NCI-H1417 treated with DMSO at 0.1 percent for 48 hours (cell line): ENCODE measurements at regions not wholly inside any gene's neighbourhood (a gene's known extent, or its start where the extent isn't known, plus 50 kb on each side); places are given as distances from the start of the nearest gene placed in this dataset.
"Not testable (repeated sequence)": the region's sequence is repeated elsewhere in the genome, so short reads cannot be mapped to it uniquely, and the experiment has no call there.

Source experiments
- DNase-seq: peaks from one replicate; lab custom pipeline; 2025; lab: John Stamatoyannopoulos, UW

GRCh38 chr2:22110244-22110651 lies 986.5 kb downstream of the TDRD15 start:
- DNase-seq = no peak

DNA sequence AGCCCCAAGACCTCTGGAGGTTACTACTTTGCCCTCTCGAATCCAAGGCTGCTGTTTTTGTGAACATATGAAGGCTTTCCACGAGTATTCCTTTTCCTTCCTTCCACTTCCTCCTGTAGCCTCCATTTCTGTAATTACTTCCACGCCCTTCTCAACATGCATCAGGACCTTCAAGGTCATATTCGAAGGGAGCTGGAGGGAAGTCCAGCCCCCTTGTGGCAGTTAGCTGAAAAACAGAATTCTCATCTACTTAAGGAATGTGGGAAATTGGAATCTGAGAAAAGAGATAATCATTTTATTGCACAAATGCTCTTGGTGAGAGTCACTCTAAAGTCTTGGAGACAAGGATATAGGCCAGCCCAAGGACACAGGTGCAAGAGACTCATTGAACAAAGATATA lies 1000.2 kb downstream of the TDRD15 start:
- DNase-seq = no peak

GRCh38 chr2:22126106-22126505 lies 1002.3 kb downstream of the TDRD15 start:
- DNase-seq = no peak

- DNase-seq = no peak
These were observed 1003.2 kb downstream of the TDRD15 start for GRCh38 chr2:22126978-22127377.

- no peak for DNase-seq
These were observed 1010.7 kb downstream of the TDRD15 start for GRCh38 chr2:22134421-22134820.

GRCh38 chr2:22136446-22136845 lies 1012.7 kb downstream of the TDRD15 start:
- DNase-seq = no peak

DNA sequence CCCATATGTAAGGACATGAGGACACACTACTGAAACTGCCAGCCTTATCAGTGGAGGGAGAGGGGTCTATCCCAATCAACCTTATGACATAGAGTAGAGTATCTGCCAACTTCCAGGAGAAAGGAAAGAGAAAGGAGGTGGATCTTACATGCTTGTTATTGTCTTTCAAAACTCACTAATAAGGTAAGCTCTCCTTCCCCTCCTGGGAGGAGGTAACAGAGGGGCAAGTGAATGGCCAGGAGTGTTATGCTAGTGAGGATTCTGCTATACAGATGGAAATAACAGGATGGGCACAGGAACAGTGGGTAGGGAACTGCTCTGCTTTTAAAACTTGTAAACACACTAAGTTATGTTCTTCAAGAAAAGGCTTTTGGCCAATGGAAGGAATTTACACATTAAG lies 1020.1 kb downstream of the TDRD15 start:
- DNase-seq = no peak

GRCh38 chr2:22153931-22154613 lies 1030.3 kb downstream of the TDRD15 start:
- DNase-seq = no peak

GRCh38 chr2:22156661-22157060 lies 1032.9 kb downstream of the TDRD15 start:
- not testable (repeated sequence) for DNase-seq

GRCh38 chr2:22167256-22167655 lies 1043.5 kb downstream of the TDRD15 start:
- DNase-seq = no peak

- DNase-seq = no peak
These were observed 1051.2 kb downstream of the TDRD15 start for GRCh38 chr2:22175003-22175402.

GRCh38 chr2:22185251-22185650 lies 1061.5 kb downstream of the TDRD15 start:
- DNase-seq = no peak

GRCh38 chr2:22186261-22186828 lies 1062.6 kb downstream of the TDRD15 start:
- not testable (repeated sequence) for DNase-seq

DNA sequence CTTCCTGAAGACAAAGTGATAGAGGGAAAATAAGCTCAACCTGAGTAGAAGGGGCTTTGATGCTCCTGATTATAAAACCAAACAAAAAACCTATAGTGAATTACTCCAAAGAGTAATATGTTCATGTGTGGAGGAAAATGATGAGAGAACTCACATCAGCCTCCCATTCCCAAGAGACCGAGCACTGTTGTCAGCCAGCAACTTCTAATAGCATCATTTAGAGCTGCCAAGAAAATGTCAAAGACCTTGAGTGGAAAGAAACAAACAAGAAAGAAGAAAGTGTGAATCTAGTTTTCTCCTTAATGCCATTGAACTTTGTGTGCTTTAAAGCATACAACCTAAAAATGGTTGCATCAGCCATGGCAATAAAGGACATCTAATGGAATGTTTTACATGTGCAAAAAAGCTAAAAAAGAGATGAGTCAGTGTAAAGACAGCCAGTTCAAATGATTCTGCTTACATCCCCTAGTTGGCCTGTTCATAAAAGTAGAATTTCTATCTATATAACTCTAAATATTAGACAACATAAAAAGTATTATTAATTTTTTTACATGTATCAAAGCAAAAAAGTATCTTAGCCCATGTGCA lies 1066.2 kb downstream of the TDRD15 start:
- no peak for DNase-seq

GRCh38 chr2:22194218-22194617 lies 1070.5 kb downstream of the TDRD15 start:
- no peak for DNase-seq

GRCh38 chr2:22196806-22197205 lies 1073.0 kb downstream of the TDRD15 start:
- no peak for DNase-seq

GRCh38 chr2:22198381-22199283 lies 1074.9 kb downstream of the TDRD15 start:
- DNase-seq = no peak

- DNase-seq = no peak
These were observed 1076.2 kb downstream of the TDRD15 start for GRCh38 chr2:22199994-22200393.

- no peak for DNase-seq
These were observed 1085.8 kb downstream of the TDRD15 start for GRCh38 chr2:22209545-22209944.

DNA sequence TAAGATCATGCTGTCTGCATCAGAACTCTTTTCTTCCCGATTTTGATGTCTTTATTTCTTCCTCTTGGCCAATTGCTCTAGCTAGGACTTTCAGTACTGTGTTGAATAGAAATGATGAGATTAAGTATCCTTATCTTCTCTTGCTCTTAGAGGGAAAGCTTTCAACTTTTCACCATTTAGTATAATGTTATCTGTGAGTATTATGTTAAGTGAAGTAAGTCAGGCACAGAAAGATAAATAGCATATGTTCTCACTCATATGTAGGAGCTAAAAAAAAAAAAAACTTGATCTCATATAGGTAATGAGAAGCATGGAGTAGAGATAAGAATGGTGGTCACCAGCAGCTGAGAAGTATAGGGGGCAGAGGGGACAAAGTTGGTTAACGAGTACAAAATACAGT lies 1089.5 kb downstream of the TDRD15 start:
- DNase-seq = no peak

DNA sequence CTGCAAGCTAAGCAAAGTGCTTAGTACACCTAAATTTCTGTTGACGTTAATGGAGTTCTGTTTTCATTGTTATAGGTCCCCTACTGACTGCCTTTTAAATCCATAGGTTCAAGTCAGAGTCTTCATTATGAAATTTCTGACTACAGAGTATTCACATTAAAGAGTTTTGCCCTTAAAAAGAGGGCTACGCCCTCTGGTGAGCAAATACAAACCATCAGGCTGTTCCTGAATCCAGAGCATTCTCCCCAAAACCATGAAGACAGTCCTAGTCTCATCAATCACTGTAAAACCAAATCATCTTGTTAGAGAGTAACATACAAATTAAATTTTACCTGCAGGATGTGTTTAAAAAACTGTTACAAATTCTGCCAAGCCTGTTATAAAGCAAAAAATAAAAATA lies 1091.7 kb downstream of the TDRD15 start:
- no peak for DNase-seq

DNA sequence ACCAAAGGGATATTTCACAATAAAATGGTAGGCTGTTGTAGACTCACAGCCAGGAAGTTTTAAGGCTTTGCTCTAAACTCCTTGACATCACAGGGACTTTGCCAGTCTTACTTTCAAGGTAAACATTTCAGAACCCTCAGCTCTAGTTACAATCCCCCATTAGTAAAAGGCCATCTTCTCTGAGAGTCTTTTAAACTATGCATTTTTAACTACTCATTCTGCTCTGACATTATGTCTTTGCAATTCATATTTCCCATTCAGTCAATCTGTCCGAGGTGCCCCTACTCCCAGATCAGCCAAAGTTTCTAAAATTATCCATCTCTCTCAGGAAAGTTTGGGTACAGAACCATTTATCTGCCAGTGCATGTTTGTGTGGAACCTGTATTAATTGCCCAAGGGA lies 1094.1 kb downstream of the TDRD15 start:
- no peak for DNase-seq

- DNase-seq = no peak
These were observed 1097.2 kb downstream of the TDRD15 start for GRCh38 chr2:22221006-22221405.
